ENCODE measurements at regions not wholly inside any gene's neighbourhood (a gene's known extent, or its start where the extent isn't known, plus 50 kb on each side); places are given as distances from the start of the nearest gene placed in this dataset.

GRCh38 chr18:57895182-57895581, 92.1 kb upstream of the ATP8B1 start:
- Histone ChIP-seq H4K91ac (ENCODE audit: insufficient read depth, low read depth, low read length) (no peak overlapping the region), H3K36me3 (ENCODE audit: control insufficient read depth, insufficient read depth, low read length) (no peaks in the 10 kb centered on the region), H3K18ac (ENCODE audit: low read depth, low read length) (no peak overlapping the region), H3K9ac (ENCODE audit: low read depth, low read length) (no peak overlapping the region), H3K4ac (ENCODE audit: low read depth, low read length) (no peak overlapping the region), H3K79me1 (ENCODE audit: low read depth in 1 of 2, low read length in 2 of 2) (no peaks in the 10 kb centered on the region), H4K5ac (ENCODE audit: low read depth, low read length) (no peak overlapping the region), H3K27ac (ENCODE audit: insufficient read depth, low read length) (no peak overlapping the region), H2BK120ac (ENCODE audit: low read depth, low read length) (no peak overlapping the region), H2AK9ac (replicated peaks; ENCODE audit: low read depth, low read length, poor library complexity) (no peak overlapping the region), H3K4me3 (ENCODE audit: insufficient read depth, low read depth, low read length) (no peak overlapping the region), H3K23ac (ENCODE audit: low read depth, low read length) (no peak overlapping the region), H3K4me2 (ENCODE audit: low read depth, low read length) (no peak overlapping the region), H3K56ac (ENCODE audit: extremely low read depth, insufficient read depth, low read length) (no peak overlapping the region), H3K14ac (replicated peaks; ENCODE audit: low read depth, low read length) (no peak overlapping the region), H4K8ac (ENCODE audit: low read depth in 2 of 2, low read length in 2 of 2) (no peak overlapping the region), H3K9me3 (ENCODE audit: control insufficient read depth, insufficient read depth, low read length) (no peaks in the 10 kb centered on the region), H2BK15ac (ENCODE audit: low read depth, low read length) (no peak overlapping the region), H3K4me1 (ENCODE audit: control insufficient read depth, insufficient read depth, low read length) (peaks cover 7% of the 10 kb centered on the region), H4K20me1 (ENCODE audit: insufficient read depth, low read length) (peaks cover 3% of the 10 kb centered on the region; the same call in 1 of the 2 replicates), H3K27me3 (ENCODE audit: control insufficient read depth, insufficient read depth, low read length) (peaks cover 3% of the 10 kb centered on the region; the same call in 1 of the 2 replicates), H2AFZ (replicated peaks; ENCODE audit: low read length, poor library complexity) (peak overlapping the region; percentile 44), H3K9me1 (ENCODE audit: insufficient read depth, low read length) (peaks cover 9% of the 10 kb centered on the region), H2AK5ac (ENCODE audit: low read depth, low read length) (peak overlapping the region; percentile 1; the same call in 1 of the 2 replicates), H2BK5ac (ENCODE audit: low read depth, low read length, poor library complexity, severe bottlenecking) (no peak overlapping the region), H2BK20ac (ENCODE audit: low read depth, low read length) (no peak overlapping the region)
- dilution Hi-C loops (cut with HindIII; ENCODE audit: low sequenced_read_pairs, unreplicated experiment), result no loop called here
- DNase-seq (no peak), ATAC-seq (ENCODE audit: low read depth) (no peak)
- WGBS, 2 experiments (ENCODE audit: extremely low coverage in 2 of 2, insufficient read length in 1 of 2), result 82% methylated on average over 5 of the region's 9 CpGs; no CpG with 5 or more reads in 1 of the 2 experiments
- in situ Hi-C loops (cut with MboI; ENCODE audit: low sequenced_read_pairs), result loop anchor here (25.0 kb wide), 1 partner anchor 592 kb away; no protein-coding TSS in a partner anchor
- POLR2A ChIA-PET (ENCODE audit: unreplicated experiment), result no interaction called here
- BruUV-seq (replicated peaks), result no TSS peak
- intact Hi-C loops (cut with micrococcal nuclease), result no loop called here
- TF ChIP-seq CTCF (conservative IDR thresholded peaks at IDR 0.05; ENCODE audit: low read depth, low read length), result no peak
- no peak for TF ChIP-seq NFE2L2 (IDR thresholded peaks at IDR 0.05; ENCODE audit: low read depth, low read length)
- no peak for TF ChIP-seq ELK1 (IDR thresholded peaks at IDR 0.05; ENCODE audit: borderline replicate concordance, low read depth, low read length)
- TF ChIP-seq FOS (IDR thresholded peaks at IDR 0.05; ENCODE audit: low read depth, low read length), result no peak
- no peak for TF ChIP-seq MAZ (IDR thresholded peaks at IDR 0.05; ENCODE audit: borderline replicate concordance, low read depth, low read length)
- no peak for TF ChIP-seq RAD21 (IDR thresholded peaks at IDR 0.05; ENCODE audit: low read length)
- TF ChIP-seq MAFK (IDR thresholded peaks at IDR 0.05; ENCODE audit: low read depth, low read length), result no peak
- TF ChIP-seq RCOR1 (IDR thresholded peaks at IDR 0.05; ENCODE audit: insufficient replicate concordance, low read length), result no peak
- TF ChIP-seq CHD1 (IDR thresholded peaks at IDR 0.05; ENCODE audit: low read depth, low read length), result no peak
- TF ChIP-seq CEBPB (IDR thresholded peaks at IDR 0.05; ENCODE audit: low read depth, low read length), result no peak
- TF ChIP-seq RFX5 (IDR thresholded peaks at IDR 0.05; ENCODE audit: low read depth, low read length), result no peak
- TF ChIP-seq USF2 (IDR thresholded peaks at IDR 0.05; ENCODE audit: low read depth, low read length), result no peak
- TF ChIP-seq BHLHE40 (IDR thresholded peaks at IDR 0.05; ENCODE audit: low read depth, low read length), result no peak
- TF ChIP-seq MXI1 (IDR thresholded peaks at IDR 0.05; ENCODE audit: borderline replicate concordance, low read depth, low read length), result no peak
- no peak for TF ChIP-seq POLR2A (IDR thresholded peaks at IDR 0.05; ENCODE audit: low read depth, low read length)
- no peak for TF ChIP-seq SMC3 (IDR thresholded peaks at IDR 0.05; ENCODE audit: low read depth, low read length)
- CTCF ChIA-PET, result no interaction called here

Data from IMR-90 (cell line).